H1 (cell line): ENCODE measurements at regions not wholly inside any gene's neighbourhood (a gene's known extent, or its start where the extent isn't known, plus 50 kb on each side); places are given as distances from the start of the nearest gene placed in this dataset.
A peak's percentile ranks its signal among the peaks of the same experiment; 100 is the strongest.

Source experiments
- CTCF ChIA-PET: fragments of 300-600 bp; sonication (Branson Sonifier 250); formaldehyde crosslinking; loops from one replicate; lab custom pipeline; 2021; ENCODE audit not compliant: partially characterized antibody; lab: Charles Lee
- POLR2A ChIA-PET: fragments of 300-600 bp; sonication (Branson Sonifier 250); formaldehyde crosslinking; loops from one replicate; lab custom pipeline; 2021; ENCODE audit warnings: inconsistent platforms; ENCODE audit not compliant: partially characterized antibody; lab: Charles Lee
- DNase-seq, 2 experiments: peaks; one replicate each; pipeline versions ENCODE4 v3.0.0 to v3.0.0-alpha.2; 2010 to 2022; ENCODE audit warnings: low spot score in 2 of 2, low read depth in 1 of 2, mixed read lengths in 1 of 2
- FAIRE-seq: peaks from 2 replicates; lab custom pipeline; 2011; peaks lifted over from hg19 to GRCh38; lab: Jason Lieb, UNC
- H2AFZ ChIP-seq: 2 replicates; pipeline ENCODE4 v1.8.1; 2012; ENCODE audit warnings: low read length, inconsistent platforms
- H2AK5ac ChIP-seq: 2 replicates; pipeline ENCODE4 v1.6.1; 2013; ENCODE audit warnings: low read depth, low read length
- H2BK120ac ChIP-seq: replicated peaks from 2 replicates; pipeline ENCODE3; 2013; ENCODE audit warnings: low read depth, low read length, inconsistent platforms
- H2BK12ac ChIP-seq: 2 replicates; pipeline ENCODE4 v1.6.1; 2013; ENCODE audit warnings: low read depth, low read length
- H2BK15ac ChIP-seq: 2 replicates; pipeline ENCODE4 v1.6.1; 2013; ENCODE audit warnings: low read length
- H2BK20ac ChIP-seq: 2 replicates; pipeline ENCODE4 v1.6.1; 2013; ENCODE audit warnings: low read length
- H2BK5ac ChIP-seq: 2 replicates; pipeline ENCODE4 v1.6.1; 2013; ENCODE audit warnings: low read depth, low read length
- H3K14ac ChIP-seq: 2 replicates; pipeline ENCODE4 v1.6.1; 2013; ENCODE audit warnings: inconsistent platforms; ENCODE audit not compliant: insufficient read length
- H3K18ac ChIP-seq: 2 replicates; pipeline ENCODE4 v1.6.1; 2013; ENCODE audit warnings: low read length; ENCODE audit errors: extremely low read depth
- H3K23ac ChIP-seq: 2 replicates; pipeline ENCODE4 v1.6.1; 2013; ENCODE audit warnings: inconsistent platforms; ENCODE audit not compliant: insufficient read length
- H3K23me2 ChIP-seq: 2 replicates; pipeline ENCODE4 v1.6.1; 2013; ENCODE audit warnings: low read depth, low read length
- H3K27ac ChIP-seq: 2 replicates; pipeline ENCODE4 v1.6.1; 2011; ENCODE audit warnings: low read depth, low read length, inconsistent platforms
- H3K27me3 ChIP-seq, 4 experiments: replicated peaks in 1 of 4; 1 replicate in 1 of 4; 2 replicates in 3 of 4; pipeline versions ENCODE4 v1.6.1 to v1.8.1; 2011 to 2013; ENCODE audit warnings: low read length in 3 of 4, mild to moderate bottlenecking in 3 of 4, inconsistent platforms in 2 of 4, mixed read lengths in 2 of 4, moderate library complexity in 1 of 4; ENCODE audit not compliant: control insufficient read depth in 3 of 4, insufficient read depth in 3 of 4; ENCODE audit errors: extremely low read depth in 1 of 4
- H3K36me3 ChIP-seq, 4 experiments: 2 replicates each; pipeline versions ENCODE4 v1.6.1 to v1.8.1; 2011 to 2013; ENCODE audit warnings: mild to moderate bottlenecking in 4 of 4, low read length in 3 of 4, moderate library complexity in 2 of 4, control low read depth in 1 of 4, inconsistent platforms in 1 of 4; ENCODE audit not compliant: insufficient read depth in 4 of 4, control insufficient read depth in 2 of 4
- H3K4ac ChIP-seq: replicated peaks from 2 replicates; pipeline ENCODE3; 2013; ENCODE audit warnings: low read length, low read depth, mixed read lengths, inconsistent platforms; ENCODE audit not compliant: insufficient read length
- H3K4me1 ChIP-seq, 4 experiments: replicated peaks in 1 of 4; 1 replicate in 1 of 4; 2 replicates in 3 of 4; pipeline versions ENCODE4 v1.6.1 to v1.8.1; 2011 to 2013; ENCODE audit warnings: low read length in 3 of 4, inconsistent platforms in 2 of 4, mixed read lengths in 1 of 4; ENCODE audit not compliant: insufficient read depth in 4 of 4, control insufficient read depth in 3 of 4
- H3K4me2 ChIP-seq, 2 experiments: 2 replicates each; pipeline versions ENCODE4 v1.6.1 to v1.8.1; 2011 to 2013; ENCODE audit warnings: low read depth in 2 of 2, low read length in 2 of 2, control low read depth in 1 of 2, inconsistent platforms in 1 of 2, mild to moderate bottlenecking in 1 of 2; ENCODE audit not compliant: insufficient read depth in 1 of 2
- H3K4me3 ChIP-seq, 4 experiments: fragments of 200-600, 300-600 bp in 1 of 4; sonication (generic), shearing (Covaris generic), sonication (Bioruptor Twin) in 1 of 4; 2 replicates each; pipeline versions ENCODE4 v1.5.1 to v1.8.1; 2011 to 2016; ENCODE audit warnings: low read length in 4 of 4, low read depth in 3 of 4, control low read depth in 2 of 4, inconsistent platforms in 2 of 4, mild to moderate bottlenecking in 2 of 4, mixed read lengths in 1 of 4, moderate library complexity in 1 of 4; ENCODE audit not compliant: insufficient read depth in 2 of 4; ENCODE audit errors: extremely low read depth in 1 of 4
- H3K56ac ChIP-seq: replicated peaks from 2 replicates; pipeline ENCODE3; 2013; ENCODE audit warnings: low read depth, mild to moderate bottlenecking, mixed read lengths, low read length, inconsistent platforms; ENCODE audit not compliant: insufficient read length
- H3K79me1 ChIP-seq: 2 replicates; pipeline ENCODE4 v1.6.1; 2013; ENCODE audit warnings: low read depth, low read length, control low read depth
- H3K79me2 ChIP-seq, 2 experiments: 2 replicates each; pipeline versions ENCODE4 v1.6.1 to v1.8.1; 2012 to 2013; ENCODE audit warnings: low read length in 2 of 2, mild to moderate bottlenecking in 2 of 2, inconsistent platforms in 1 of 2; ENCODE audit not compliant: insufficient read depth in 2 of 2, control insufficient read depth in 1 of 2
- H3K9ac ChIP-seq, 4 experiments: replicated peaks in 1 of 4; 1 replicate in 1 of 4; 2 replicates in 3 of 4; pipeline versions ENCODE4 v1.6.1 to v1.8.1; 2011 to 2013; ENCODE audit warnings: low read depth in 3 of 4, low read length in 3 of 4, control low read depth in 2 of 4, mild to moderate bottlenecking in 2 of 4, moderate library complexity in 2 of 4, inconsistent platforms in 1 of 4; ENCODE audit errors: extremely low read depth in 1 of 4
- H3K9me3 ChIP-seq, 2 experiments: 2 replicates each; pipeline versions ENCODE4 v1.6.1 to v1.8.1; 2012 to 2013; ENCODE audit warnings: mild to moderate bottlenecking in 2 of 2, moderate library complexity in 2 of 2, control low read depth in 1 of 2, inconsistent platforms in 1 of 2, low read depth in 1 of 2, low read length in 1 of 2, mixed read lengths in 1 of 2; ENCODE audit not compliant: insufficient read depth in 2 of 2
- H4K20me1 ChIP-seq, 2 experiments: replicated peaks in 1 of 2; 2 replicates each; pipeline versions ENCODE3 to v1.8.1; 2011 to 2013; ENCODE audit warnings: inconsistent platforms in 2 of 2, low read length in 2 of 2, mild to moderate bottlenecking in 1 of 2; ENCODE audit not compliant: insufficient read depth in 2 of 2, control insufficient read depth in 1 of 2
- H4K5ac ChIP-seq: 2 replicates; pipeline ENCODE4 v1.6.1; 2013; ENCODE audit warnings: low read length, low read depth, mixed read lengths, inconsistent platforms; ENCODE audit not compliant: insufficient read length
- H4K8ac ChIP-seq: 2 replicates; pipeline ENCODE4 v1.8.0; 2013; ENCODE audit warnings: mild to moderate bottlenecking, moderate library complexity, low read length, inconsistent platforms; ENCODE audit not compliant: insufficient read depth; ENCODE audit errors: extremely low read depth
- H4K91ac ChIP-seq: replicated peaks from 2 replicates; pipeline ENCODE3; 2013; ENCODE audit warnings: low read length, mixed read lengths, inconsistent platforms; ENCODE audit not compliant: insufficient read length
- BACH1 ChIP-seq: IDR thresholded peaks from 2 replicates; pipeline ENCODE4 v1.6.1; 2012; ENCODE audit warnings: low read length, improper control_type of control experiment
- BCL11A ChIP-seq, 2 experiments: IDR thresholded peaks; one replicate each; pipeline ENCODE4 v1.6.1; 2011; ENCODE audit warnings: low read depth in 2 of 2, low read length in 2 of 2, mild to moderate bottlenecking in 2 of 2
- JUND ChIP-seq: IDR thresholded peaks from 2 replicates; pipeline ENCODE4 v1.6.1; 2011; ENCODE audit warnings: mild to moderate bottlenecking, improper control_type of control experiment, low read length
- NRF1 ChIP-seq: IDR thresholded peaks from 2 replicates; pipeline ENCODE4 v1.6.1; 2011; ENCODE audit warnings: mild to moderate bottlenecking, low read depth, low read length, improper control_type of control experiment
- POLR2AphosphoS5 ChIP-seq: IDR thresholded peaks from 2 replicates; pipeline ENCODE4 v1.6.1; 2011; ENCODE audit warnings: low read depth, low read length
- POU5F1 ChIP-seq: IDR thresholded peaks from 2 replicates; pipeline ENCODE4 v1.6.1; 2011; ENCODE audit warnings: low read depth, mild to moderate bottlenecking, low read length, moderate library complexity
- RFX5 ChIP-seq: IDR thresholded peaks from 2 replicates; pipeline ENCODE4 v1.6.1; 2011; ENCODE audit warnings: low read depth, low read length, improper control_type of control experiment, borderline replicate concordance
- RXRA ChIP-seq: IDR thresholded peaks from 2 replicates; pipeline ENCODE4 v1.6.1; 2011; ENCODE audit warnings: low read depth, mild to moderate bottlenecking, low read length, moderate library complexity; ENCODE audit not compliant: insufficient read depth
- SIRT6 ChIP-seq: IDR thresholded peaks from one replicate; pipeline ENCODE4 v1.7.1; 2012; ENCODE audit warnings: low read length, inconsistent platforms
- SP1 ChIP-seq: IDR thresholded peaks from 2 replicates; pipeline ENCODE4 v1.6.1; 2011; ENCODE audit warnings: low read depth, low read length
- TBP ChIP-seq: IDR thresholded peaks from 2 replicates; pipeline ENCODE4 v1.6.1; 2011; ENCODE audit warnings: low read depth, low read length, improper control_type of control experiment
- WGBS, 2 experiments: shearing (Covaris generic) in 1 of 2; methylation state at CpG; one replicate each; pipeline versions ENCODE4 v1.1.6 to v1.1.7; 2013 to 2015; ENCODE audit warnings: low lambda C conversion rate in 2 of 2, mixed read lengths in 2 of 2, inconsistent platforms in 1 of 2, low coverage in 1 of 2, missing lambda C conversion rate in 1 of 2; ENCODE audit not compliant: insufficient replicate concordance in 2 of 2, insufficient coverage in 1 of 2, insufficient read length in 1 of 2; ENCODE audit errors: extremely low coverage in 1 of 2, missing lambda C conversion rate in 1 of 2; 5-methylcytosine and 5-hydroxymethylcytosine counted together
- TF ChIP-seq, protein P1 (sequence below): IDR thresholded peaks from 2 replicates; pipeline ENCODE4 v1.6.1; 2012; ENCODE audit warnings: inconsistent platforms

DNA sequence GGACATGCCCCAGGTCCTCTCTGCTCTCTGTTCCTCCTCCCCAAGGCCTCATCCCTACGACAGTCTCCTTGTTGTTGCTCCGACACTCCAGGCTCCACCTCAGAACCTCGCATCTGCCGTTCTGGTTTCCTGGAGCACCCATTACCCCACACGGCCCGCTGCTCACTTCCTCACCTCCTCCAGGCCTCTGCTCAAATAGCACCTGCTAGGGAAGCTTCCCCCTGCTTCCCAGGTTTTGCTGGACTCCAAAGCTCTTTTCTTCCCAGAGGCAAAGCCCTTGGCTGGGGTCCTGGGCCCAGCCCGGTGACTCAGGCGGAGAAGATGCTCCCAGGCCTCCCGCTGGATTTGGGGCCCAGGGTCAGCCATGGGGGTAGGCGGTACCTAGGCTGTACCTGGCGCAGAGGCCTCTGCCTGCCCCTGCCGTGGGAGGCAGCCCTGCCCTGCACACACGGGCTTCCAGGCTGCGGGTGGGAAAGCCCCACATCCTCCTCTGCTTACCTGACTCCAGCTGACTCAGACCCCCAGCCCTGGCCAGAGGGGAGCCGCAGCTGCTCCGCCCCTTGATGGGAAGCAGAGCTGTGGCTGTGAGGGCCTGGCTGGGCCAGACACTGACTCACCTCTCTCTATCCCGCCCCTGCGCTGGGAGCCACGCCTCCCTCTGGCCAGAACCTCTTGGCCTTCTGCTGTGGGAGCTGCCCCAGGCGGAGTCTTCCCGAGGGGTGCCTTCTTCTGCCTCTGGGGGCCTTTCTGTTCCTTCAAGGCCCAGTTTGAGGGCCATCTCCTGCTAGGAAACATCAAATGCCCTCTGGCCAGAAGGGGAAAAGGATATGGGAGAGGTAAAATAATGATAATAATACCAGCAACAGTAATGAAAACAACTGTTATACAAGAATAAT is 130.5 kb downstream of the CEBPB start:
- Histone ChIP-seq H2BK12ac (0 out of 2 replicates have a peak overlapping the region, but pooled peaks have one; percentile 77), H4K5ac (peak overlapping the region; percentile 58), H3K23ac (no peak overlapping the region), H3K27me3 (no peaks in the 10 kb centered on the region), H2AK5ac (no peak overlapping the region), H3K79me1 (no peaks in the 10 kb centered on the region), H3K9me3 (no peaks in the 10 kb centered on the region; a peak in 1 of 4 replicates), H3K4me2 (peak overlapping the region; percentile 13 to 37; a peak in 2 of 4 replicates), H3K14ac (no peak overlapping the region), H3K27ac (no peak overlapping the region), H3K9ac (no peak overlapping the region), H3K36me3 (no peaks in the 10 kb centered on the region), H3K56ac (no peak overlapping the region), H3K4me3 (no peak overlapping the region), H3K4ac (no peak overlapping the region), H2AFZ (peak overlapping the region; percentile 36), H4K20me1 (no peaks in the 10 kb centered on the region), H2BK5ac (no peak overlapping the region; the same call in 1 of the 2 replicates), H2BK20ac (peak overlapping the region; percentile 50; the same call in 1 of the 2 replicates), H2BK120ac (peak overlapping the region; percentile 75), H3K4me1 (peaks cover 0 to 12% (median 7%) of the 10 kb centered on the region in 4 experiments; a peak in 5 of 7 replicates), H3K79me2 (no peaks in the 10 kb centered on the region), H3K23me2 (peaks cover 6% of the 10 kb centered on the region; the same call in 1 of the 2 replicates), H4K91ac (peak overlapping the region; percentile 69), H3K18ac (peak overlapping the region; percentile 73; the same call in 1 of the 2 replicates), H4K8ac (peak overlapping the region; percentile 84), H2BK15ac (peak overlapping the region; percentile 84; the same call in 1 of the 2 replicates)
- DNase-seq (peak; percentile 59 to 90), FAIRE-seq (no peak)
- POLR2A ChIA-PET = interaction anchor here (0.8 to 1.6 kb wide), 5 partner anchors 8 to 150 kb away, joined by 3 read pairs; no protein-coding TSS in a partner anchor
- 49% methylated on average over 21 of the region's 21 CpGs; no CpG with 5 or more reads in 1 of the 2 experiments for WGBS, 2 experiments
- CTCF ChIA-PET = interaction anchor here (0.9 to 2.3 kb wide), 9 partner anchors 10 to 144 kb away, joined by 3 to 10 read pairs (median 4); no protein-coding TSS in a partner anchor
- TF ChIP-seq, protein P1, sequence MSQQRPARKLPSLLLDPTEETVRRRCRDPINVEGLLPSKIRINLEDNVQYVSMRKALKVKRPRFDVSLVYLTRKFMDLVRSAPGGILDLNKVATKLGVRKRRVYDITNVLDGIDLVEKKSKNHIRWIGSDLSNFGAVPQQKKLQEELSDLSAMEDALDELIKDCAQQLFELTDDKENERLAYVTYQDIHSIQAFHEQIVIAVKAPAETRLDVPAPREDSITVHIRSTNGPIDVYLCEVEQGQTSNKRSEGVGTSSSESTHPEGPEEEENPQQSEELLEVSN = no peak
- TF ChIP-seq NRF1 (no peak), BCL11A (IDR thresholded peaks at IDR 0.05; ENCODE audit: low read depth in 2 of 2, low read length in 2 of 2) (no peak), TBP (no peak), JUND (peak; percentile 71), SP1 (no peak), SIRT6 (no peak), RFX5 (no peak), POLR2AphosphoS5 (no peak), BACH1 (no peak), RXRA (no peak), POU5F1 (no peak)
